ENCODE measurements at regions not wholly inside any gene's neighbourhood (a gene's known extent, or its start where the extent isn't known, plus 50 kb on each side); places are given as distances from the start of the nearest gene placed in this dataset.

DNA sequence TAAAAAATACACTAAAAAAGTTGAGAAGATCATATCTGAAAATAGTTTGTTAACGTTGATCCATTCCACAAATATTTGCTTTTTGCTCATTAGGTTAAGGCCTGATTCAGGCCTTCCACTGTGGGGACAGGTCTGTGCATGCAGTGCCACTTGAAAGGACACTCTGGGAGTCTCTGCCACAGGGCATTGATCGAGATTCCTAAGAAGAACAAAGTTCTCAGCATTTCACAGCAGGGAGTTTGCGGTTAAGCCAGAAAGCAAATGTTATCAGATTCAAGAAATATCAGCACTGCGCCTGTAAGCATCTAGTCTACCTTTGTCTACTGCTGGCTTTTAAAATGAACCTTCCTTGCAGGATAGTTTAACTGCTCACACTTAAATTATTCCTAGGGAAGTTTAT, 62.2 kb upstream of the TNIP3 start:
- DNase-seq = no peak

DNA sequence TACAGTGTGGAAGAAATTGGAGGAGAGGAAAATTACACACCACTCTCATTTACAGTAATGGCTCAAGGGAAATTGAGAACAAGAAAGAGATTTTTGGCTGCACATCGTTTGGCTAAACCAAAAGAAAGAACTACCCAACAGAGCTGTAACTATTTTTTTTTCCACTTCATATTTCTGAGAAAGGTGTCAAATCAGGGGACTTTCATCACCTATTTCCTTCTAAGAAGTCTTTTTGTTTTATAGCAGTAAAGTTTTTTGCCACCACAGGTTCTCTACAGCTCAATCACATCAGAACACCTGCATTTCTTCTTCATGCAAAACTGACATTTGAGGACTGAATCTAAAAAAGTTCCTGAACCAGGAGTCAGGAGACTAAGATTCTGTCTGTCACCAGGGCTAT, 57.5 kb upstream of the TNIP3 start:
- no peak for DNase-seq

DNA sequence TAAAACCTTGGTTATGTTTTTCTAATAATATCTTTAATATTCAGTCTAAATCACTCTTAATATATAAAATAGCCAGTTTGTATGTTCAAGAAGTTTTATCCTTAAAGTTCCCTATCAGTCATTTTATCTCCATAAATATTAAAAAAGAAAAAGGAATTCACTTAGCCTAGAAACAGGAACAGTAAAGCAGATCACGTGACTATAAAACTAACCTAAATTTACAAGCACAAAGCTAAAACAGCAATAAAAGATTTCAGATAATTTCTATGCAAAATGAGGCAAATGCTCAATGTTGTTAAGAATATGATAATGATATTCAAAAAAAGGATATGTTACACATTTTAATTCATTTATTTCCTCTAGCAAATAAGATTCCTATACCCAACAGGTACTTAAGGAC, 57.1 kb upstream of the TNIP3 start:
- no peak for DNase-seq

DNA sequence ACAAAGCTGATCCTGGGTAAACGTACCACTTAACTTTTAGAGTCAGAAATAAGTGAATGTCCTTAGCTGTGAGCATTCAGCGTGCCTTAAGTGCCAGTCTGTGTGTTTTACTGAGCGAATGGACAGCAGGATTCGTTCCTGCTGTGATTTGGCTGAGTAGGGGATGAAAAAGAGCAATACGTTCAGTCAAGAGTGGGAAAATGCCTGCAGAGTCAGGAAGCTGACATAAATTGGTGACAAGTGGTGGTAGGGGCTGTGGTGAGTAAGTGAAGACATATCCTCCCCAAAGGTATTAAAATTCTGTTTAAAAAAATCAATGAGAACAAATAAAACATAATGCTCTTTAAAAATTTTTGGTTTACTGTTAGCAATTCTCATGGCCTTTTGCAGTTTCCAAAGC, 56.6 kb upstream of the TNIP3 start:
- DNase-seq = no peak

DNA sequence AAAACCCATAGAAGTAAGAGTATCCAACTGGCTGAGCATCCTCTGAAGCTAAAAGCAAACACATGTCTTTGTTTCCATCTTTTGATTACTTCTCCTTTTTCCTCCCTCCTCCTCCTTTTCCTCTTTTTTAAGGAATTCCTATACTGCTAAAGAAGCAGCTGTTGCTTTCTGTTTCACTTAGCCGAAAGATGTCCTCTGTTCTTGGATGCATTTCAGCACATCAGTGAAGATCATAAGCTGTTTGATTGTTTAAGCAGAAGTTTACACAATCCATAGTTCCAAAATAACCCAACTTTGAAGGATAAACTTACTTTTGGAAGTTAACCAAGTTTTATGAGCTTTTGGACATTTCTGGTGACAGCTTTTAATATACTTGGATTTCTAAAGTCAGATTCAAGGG, 55.1 kb upstream of the TNIP3 start:
- DNase-seq = no peak

DNA sequence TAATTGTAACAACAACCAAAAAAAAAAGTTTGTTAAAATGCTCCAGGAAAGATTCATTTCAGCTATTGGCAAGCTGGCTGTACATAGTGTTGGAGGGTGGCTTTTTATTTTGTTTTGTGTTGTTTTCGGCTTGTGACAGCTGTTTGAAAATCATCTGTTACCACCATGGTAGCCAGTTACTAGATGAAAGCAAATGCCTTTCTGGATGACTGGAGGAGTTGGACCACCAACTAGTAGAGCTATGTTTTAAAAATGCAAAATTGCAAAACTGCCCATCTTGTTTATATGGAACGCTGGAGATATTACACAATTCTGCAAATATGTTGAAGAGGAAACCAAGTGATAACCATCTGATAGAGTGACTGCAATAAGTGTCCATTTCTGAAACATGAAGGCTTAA, 53.2 kb upstream of the TNIP3 start:
- peak; percentile 75 for DNase-seq

DNA sequence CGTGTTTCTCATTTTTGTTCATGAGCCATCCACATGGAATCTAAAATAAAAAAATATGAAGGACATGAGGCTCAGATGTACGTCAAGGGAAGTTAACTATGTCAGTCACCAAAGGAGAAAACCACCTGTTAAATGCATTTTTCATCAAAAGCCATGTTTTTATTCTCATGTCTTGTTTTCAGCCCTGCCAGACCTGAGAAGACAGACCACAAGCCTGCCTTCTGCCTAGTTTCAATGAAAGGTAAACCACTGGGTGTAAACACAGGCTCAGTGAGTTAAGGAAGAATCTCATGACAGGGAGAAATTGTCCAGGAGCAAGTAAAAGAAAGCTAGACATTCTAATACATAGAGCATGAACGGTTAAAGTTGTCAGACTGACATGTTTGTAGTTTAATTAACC, 52.3 kb upstream of the TNIP3 start:
- no peak for DNase-seq

DNA sequence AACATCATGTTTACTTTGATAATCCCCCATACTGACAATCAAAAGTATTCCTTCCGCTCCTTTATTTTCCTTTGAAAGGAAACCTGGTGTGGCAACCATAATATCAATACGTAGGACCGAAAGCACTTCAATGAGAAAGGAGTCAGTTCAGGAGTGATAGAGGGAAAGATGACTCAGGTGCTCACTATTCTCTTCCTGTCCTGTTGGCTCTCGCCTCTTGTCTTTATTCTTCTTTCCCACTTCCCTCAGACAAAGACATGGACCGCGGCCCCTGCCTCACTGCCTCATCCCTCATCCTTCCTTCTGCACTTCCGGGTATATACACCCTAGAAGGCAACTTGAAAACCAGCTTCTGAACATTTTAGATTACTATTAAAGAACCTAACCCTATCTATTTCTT, 49.8 kb upstream of the TNIP3 start:
- no peak for DNase-seq
